SK-N-MC (cell line): ENCODE measurements at regions not wholly inside any gene's neighbourhood (a gene's known extent, or its start where the extent isn't known, plus 50 kb on each side); places are given as distances from the start of the nearest gene placed in this dataset.

Experiments
- EZH2 ChIP-seq: fragments of 200-600 bp; sonication (generic); IDR thresholded peaks from one replicate; pipeline ENCODE4 v1.6.1; 2017; ENCODE audit warnings: antibody characterized with exemption
- POLR2AphosphoS5 ChIP-seq: IDR thresholded peaks from 2 replicates; pipeline ENCODE4 v1.6.1; 2012; ENCODE audit warnings: mild to moderate bottlenecking, low read depth, low read length, borderline replicate concordance

DNA sequence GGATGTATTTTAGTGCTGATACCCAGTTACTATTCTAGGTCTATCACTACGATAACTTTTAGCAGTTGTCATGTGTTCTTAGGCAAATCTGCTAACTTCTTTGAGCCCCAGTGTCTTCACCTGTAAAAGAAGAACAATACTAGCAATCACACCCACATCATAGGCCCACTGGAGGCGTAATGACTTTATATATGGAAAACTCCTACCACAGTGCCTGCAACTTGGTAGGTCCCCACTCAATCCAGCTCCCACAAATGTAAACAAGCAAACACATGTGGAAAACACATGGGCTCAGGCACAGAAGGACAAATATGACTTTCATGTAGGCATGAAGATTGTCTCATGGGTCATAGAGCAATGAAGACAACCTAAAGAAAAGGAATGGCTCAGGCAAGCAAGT lies 115.8 kb downstream of the TBX19 start:
- TF ChIP-seq POLR2AphosphoS5 (no peak), EZH2 (no peak)
